Dermis blood vessel endothelial cell (primary cell): ENCODE measurements at regions not wholly inside any gene's neighbourhood (a gene's known extent, or its start where the extent isn't known, plus 50 kb on each side); places are given as distances from the start of the nearest gene placed in this dataset.

ENCODE experiments used
- DNase-seq: peaks from one replicate; pipeline ENCODE4 v3.0.0; 2010

DNA sequence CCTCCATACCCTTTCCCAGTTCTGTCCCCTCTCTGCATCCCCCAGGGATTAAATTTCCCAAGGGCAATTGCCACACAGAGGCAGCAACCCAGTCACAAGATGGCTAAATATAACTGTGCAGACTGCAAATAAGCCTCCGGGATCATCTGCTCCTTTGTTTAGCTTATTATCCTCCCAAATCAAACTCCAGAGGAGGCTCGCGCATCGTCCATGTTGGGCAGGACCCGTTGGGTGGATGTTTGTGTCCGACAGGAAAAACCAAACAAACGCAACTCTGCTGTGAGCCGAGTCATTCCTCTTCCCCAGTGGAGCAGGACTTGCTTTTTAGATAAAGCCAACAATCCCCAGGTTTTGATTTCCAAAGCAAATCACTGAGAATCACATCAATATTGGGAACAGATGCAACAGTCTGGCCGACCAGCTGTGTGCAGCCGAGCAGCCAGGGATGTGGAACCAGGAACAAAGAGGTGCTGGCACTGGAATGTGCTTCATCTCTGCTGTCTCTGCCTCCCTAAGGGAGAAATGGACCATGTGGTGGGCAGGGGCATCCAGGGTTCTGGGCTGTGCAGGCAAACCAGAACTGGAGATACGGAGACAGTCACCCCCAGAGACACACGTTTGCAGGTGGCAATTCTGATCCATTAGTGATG is 89.8 kb downstream of the PTTG1 start:
- no peak for DNase-seq
